H1 (cell line): ENCODE measurements at regions not wholly inside any gene's neighbourhood (a gene's known extent, or its start where the extent isn't known, plus 50 kb on each side); places are given as distances from the start of the nearest gene placed in this dataset.

Experiments used
- CTCF ChIA-PET: fragments of 300-600 bp; sonication (Branson Sonifier 250); formaldehyde crosslinking; loops from one replicate; lab custom pipeline; 2021; ENCODE audit not compliant: partially characterized antibody; lab: Charles Lee
- POLR2A ChIA-PET: fragments of 300-600 bp; sonication (Branson Sonifier 250); formaldehyde crosslinking; loops from one replicate; lab custom pipeline; 2021; ENCODE audit warnings: inconsistent platforms; ENCODE audit not compliant: partially characterized antibody; lab: Charles Lee
- DNase-seq, 2 experiments: peaks; one replicate each; pipeline versions ENCODE4 v3.0.0 to v3.0.0-alpha.2; 2010 to 2022; ENCODE audit warnings: low spot score in 2 of 2, low read depth in 1 of 2, mixed read lengths in 1 of 2
- FAIRE-seq: peaks from 2 replicates; lab custom pipeline; 2011; peaks lifted over from hg19 to GRCh38; lab: Jason Lieb, UNC
- H2AFZ ChIP-seq: 2 replicates; pipeline ENCODE4 v1.8.1; 2012; ENCODE audit warnings: low read length, inconsistent platforms
- H2AK5ac ChIP-seq: 2 replicates; pipeline ENCODE4 v1.6.1; 2013; ENCODE audit warnings: low read depth, low read length
- H2BK120ac ChIP-seq: replicated peaks from 2 replicates; pipeline ENCODE3; 2013; ENCODE audit warnings: low read depth, low read length, inconsistent platforms
- H2BK12ac ChIP-seq: 2 replicates; pipeline ENCODE4 v1.6.1; 2013; ENCODE audit warnings: low read depth, low read length
- H2BK15ac ChIP-seq: 2 replicates; pipeline ENCODE4 v1.6.1; 2013; ENCODE audit warnings: low read length
- H2BK20ac ChIP-seq: 2 replicates; pipeline ENCODE4 v1.6.1; 2013; ENCODE audit warnings: low read length
- H2BK5ac ChIP-seq: 2 replicates; pipeline ENCODE4 v1.6.1; 2013; ENCODE audit warnings: low read depth, low read length
- H3K14ac ChIP-seq: 2 replicates; pipeline ENCODE4 v1.6.1; 2013; ENCODE audit warnings: inconsistent platforms; ENCODE audit not compliant: insufficient read length
- H3K18ac ChIP-seq: 2 replicates; pipeline ENCODE4 v1.6.1; 2013; ENCODE audit warnings: low read length; ENCODE audit errors: extremely low read depth
- H3K23ac ChIP-seq: 2 replicates; pipeline ENCODE4 v1.6.1; 2013; ENCODE audit warnings: inconsistent platforms; ENCODE audit not compliant: insufficient read length
- H3K23me2 ChIP-seq: 2 replicates; pipeline ENCODE4 v1.6.1; 2013; ENCODE audit warnings: low read depth, low read length
- H3K27ac ChIP-seq: 2 replicates; pipeline ENCODE4 v1.6.1; 2011; ENCODE audit warnings: low read depth, low read length, inconsistent platforms
- H3K27me3 ChIP-seq, 4 experiments: replicated peaks in 1 of 4; 1 replicate in 1 of 4; 2 replicates in 3 of 4; pipeline versions ENCODE4 v1.6.1 to v1.8.1; 2011 to 2013; ENCODE audit warnings: low read length in 3 of 4, mild to moderate bottlenecking in 3 of 4, inconsistent platforms in 2 of 4, mixed read lengths in 2 of 4, moderate library complexity in 1 of 4; ENCODE audit not compliant: control insufficient read depth in 3 of 4, insufficient read depth in 3 of 4; ENCODE audit errors: extremely low read depth in 1 of 4
- H3K36me3 ChIP-seq, 4 experiments: 2 replicates each; pipeline versions ENCODE4 v1.6.1 to v1.8.1; 2011 to 2013; ENCODE audit warnings: mild to moderate bottlenecking in 4 of 4, low read length in 3 of 4, moderate library complexity in 2 of 4, control low read depth in 1 of 4, inconsistent platforms in 1 of 4; ENCODE audit not compliant: insufficient read depth in 4 of 4, control insufficient read depth in 2 of 4
- H3K4ac ChIP-seq: replicated peaks from 2 replicates; pipeline ENCODE3; 2013; ENCODE audit warnings: low read length, low read depth, mixed read lengths, inconsistent platforms; ENCODE audit not compliant: insufficient read length
- H3K4me1 ChIP-seq, 4 experiments: replicated peaks in 1 of 4; 1 replicate in 1 of 4; 2 replicates in 3 of 4; pipeline versions ENCODE4 v1.6.1 to v1.8.1; 2011 to 2013; ENCODE audit warnings: low read length in 3 of 4, inconsistent platforms in 2 of 4, mixed read lengths in 1 of 4; ENCODE audit not compliant: insufficient read depth in 4 of 4, control insufficient read depth in 3 of 4
- H3K4me2 ChIP-seq, 2 experiments: 2 replicates each; pipeline versions ENCODE4 v1.6.1 to v1.8.1; 2011 to 2013; ENCODE audit warnings: low read depth in 2 of 2, low read length in 2 of 2, control low read depth in 1 of 2, inconsistent platforms in 1 of 2, mild to moderate bottlenecking in 1 of 2; ENCODE audit not compliant: insufficient read depth in 1 of 2
- H3K4me3 ChIP-seq, 4 experiments: fragments of 200-600, 300-600 bp in 1 of 4; sonication (generic), shearing (Covaris generic), sonication (Bioruptor Twin) in 1 of 4; 2 replicates each; pipeline versions ENCODE4 v1.5.1 to v1.8.1; 2011 to 2016; ENCODE audit warnings: low read length in 4 of 4, low read depth in 3 of 4, control low read depth in 2 of 4, inconsistent platforms in 2 of 4, mild to moderate bottlenecking in 2 of 4, mixed read lengths in 1 of 4, moderate library complexity in 1 of 4; ENCODE audit not compliant: insufficient read depth in 2 of 4; ENCODE audit errors: extremely low read depth in 1 of 4
- H3K56ac ChIP-seq: replicated peaks from 2 replicates; pipeline ENCODE3; 2013; ENCODE audit warnings: low read depth, mild to moderate bottlenecking, mixed read lengths, low read length, inconsistent platforms; ENCODE audit not compliant: insufficient read length
- H3K79me1 ChIP-seq: 2 replicates; pipeline ENCODE4 v1.6.1; 2013; ENCODE audit warnings: low read depth, low read length, control low read depth
- H3K79me2 ChIP-seq, 2 experiments: 2 replicates each; pipeline versions ENCODE4 v1.6.1 to v1.8.1; 2012 to 2013; ENCODE audit warnings: low read length in 2 of 2, mild to moderate bottlenecking in 2 of 2, inconsistent platforms in 1 of 2; ENCODE audit not compliant: insufficient read depth in 2 of 2, control insufficient read depth in 1 of 2
- H3K9ac ChIP-seq, 4 experiments: replicated peaks in 1 of 4; 1 replicate in 1 of 4; 2 replicates in 3 of 4; pipeline versions ENCODE4 v1.6.1 to v1.8.1; 2011 to 2013; ENCODE audit warnings: low read depth in 3 of 4, low read length in 3 of 4, control low read depth in 2 of 4, mild to moderate bottlenecking in 2 of 4, moderate library complexity in 2 of 4, inconsistent platforms in 1 of 4; ENCODE audit errors: extremely low read depth in 1 of 4
- H3K9me3 ChIP-seq, 2 experiments: 2 replicates each; pipeline versions ENCODE4 v1.6.1 to v1.8.1; 2012 to 2013; ENCODE audit warnings: mild to moderate bottlenecking in 2 of 2, moderate library complexity in 2 of 2, control low read depth in 1 of 2, inconsistent platforms in 1 of 2, low read depth in 1 of 2, low read length in 1 of 2, mixed read lengths in 1 of 2; ENCODE audit not compliant: insufficient read depth in 2 of 2
- H4K20me1 ChIP-seq, 2 experiments: replicated peaks in 1 of 2; 2 replicates each; pipeline versions ENCODE3 to v1.8.1; 2011 to 2013; ENCODE audit warnings: inconsistent platforms in 2 of 2, low read length in 2 of 2, mild to moderate bottlenecking in 1 of 2; ENCODE audit not compliant: insufficient read depth in 2 of 2, control insufficient read depth in 1 of 2
- H4K5ac ChIP-seq: 2 replicates; pipeline ENCODE4 v1.6.1; 2013; ENCODE audit warnings: low read length, low read depth, mixed read lengths, inconsistent platforms; ENCODE audit not compliant: insufficient read length
- H4K8ac ChIP-seq: 2 replicates; pipeline ENCODE4 v1.8.0; 2013; ENCODE audit warnings: mild to moderate bottlenecking, moderate library complexity, low read length, inconsistent platforms; ENCODE audit not compliant: insufficient read depth; ENCODE audit errors: extremely low read depth
- H4K91ac ChIP-seq: replicated peaks from 2 replicates; pipeline ENCODE3; 2013; ENCODE audit warnings: low read length, mixed read lengths, inconsistent platforms; ENCODE audit not compliant: insufficient read length
- BACH1 ChIP-seq: IDR thresholded peaks from 2 replicates; pipeline ENCODE4 v1.6.1; 2012; ENCODE audit warnings: low read length, improper control_type of control experiment
- BRCA1 ChIP-seq: IDR thresholded peaks from 2 replicates; pipeline ENCODE4 v1.6.1; 2012; ENCODE audit warnings: low read depth, low read length, improper control_type of control experiment
- CBX8 ChIP-seq: fragments of 300-800, 300-1000 bp; sonication (generic); IDR thresholded peaks from 2 replicates; pipeline ENCODE4 v1.7.1; 2016; ENCODE audit warnings: low read depth, low read length, borderline replicate concordance
- CTBP2 ChIP-seq: IDR thresholded peaks from 2 replicates; pipeline ENCODE4 v1.7.0; 2011; ENCODE audit warnings: borderline replicate concordance, mild to moderate bottlenecking, moderate library complexity, mixed read lengths, low read length; ENCODE audit not compliant: insufficient read depth, insufficient read length
- E2F6 ChIP-seq: IDR thresholded peaks from 2 replicates; pipeline ENCODE4 v1.6.1; 2012; ENCODE audit warnings: inconsistent platforms
- GTF2F1 ChIP-seq: IDR thresholded peaks from 2 replicates; pipeline ENCODE4 v1.6.1; 2012; ENCODE audit warnings: low read depth, low read length, improper control_type of control experiment, borderline replicate concordance
- HDAC2 ChIP-seq, 2 experiments: fragments of 300-600 bp in 1 of 2; sonication (generic) in 1 of 2; IDR thresholded peaks; 2 replicates each; pipeline ENCODE4 v1.6.1; 2011 to 2012; ENCODE audit warnings: low read depth in 2 of 2, low read length in 2 of 2, mild to moderate bottlenecking in 2 of 2, moderate library complexity in 2 of 2, borderline replicate concordance in 1 of 2, inconsistent platforms in 1 of 2
- PHF8 ChIP-seq: fragments of 200-600 bp; sonication (generic); conservative IDR thresholded peaks from 2 replicates; pipeline ENCODE4 v1.7.1; 2012; ENCODE audit warnings: low read depth, mild to moderate bottlenecking, inconsistent platforms, low read length, moderate library complexity
- POLR2A ChIP-seq, 2 experiments: IDR thresholded peaks; 1 replicate in 1 of 2; 2 replicates in 1 of 2; pipeline ENCODE4 v1.6.1; 2011; ENCODE audit warnings: low read depth in 2 of 2, low read length in 2 of 2, mild to moderate bottlenecking in 2 of 2; ENCODE audit errors: control extremely low read depth in 1 of 2
- SAP30 ChIP-seq: fragments of 300-600 bp; sonication (generic); IDR thresholded peaks from 2 replicates; pipeline ENCODE4 v1.7.1; 2012; ENCODE audit warnings: low read length, moderate library complexity, mild to moderate bottlenecking, inconsistent platforms; ENCODE audit not compliant: insufficient read depth, insufficient replicate concordance
- SIX5 ChIP-seq: IDR thresholded peaks from 2 replicates; pipeline ENCODE4 v1.6.1; 2011; ENCODE audit warnings: mild to moderate bottlenecking, low read depth, low read length
- SP1 ChIP-seq: IDR thresholded peaks from 2 replicates; pipeline ENCODE4 v1.6.1; 2011; ENCODE audit warnings: low read depth, low read length
- SUZ12 ChIP-seq: fragments of 200-600 bp; sonication (generic); IDR thresholded peaks from 2 replicates; pipeline ENCODE4 v1.6.1; 2012; ENCODE audit warnings: mild to moderate bottlenecking, inconsistent platforms, low read length, moderate library complexity, mixed read lengths
- TCF12 ChIP-seq: IDR thresholded peaks from 2 replicates; pipeline ENCODE4 v1.6.1; 2011; ENCODE audit warnings: low read depth, mild to moderate bottlenecking, low read length
- ZNF274 ChIP-seq: IDR thresholded peaks from 2 replicates; pipeline ENCODE4 v1.7.0; 2012; ENCODE audit warnings: low read length, borderline replicate concordance; ENCODE audit errors: extremely low read depth

GRCh38 chr12:81957631-81958030, 198.5 kb upstream of the PPFIA2 start:
- Histone ChIP-seq H3K27ac (no peak overlapping the region), H4K8ac (no peak overlapping the region), H3K4me1 (no peaks in the 10 kb centered on the region), H3K4ac (no peak overlapping the region), H4K20me1 (no peaks in the 10 kb centered on the region), H2BK15ac (no peak overlapping the region), H2BK20ac (no peak overlapping the region), H3K27me3 (no peaks in the 10 kb centered on the region), H2BK120ac (no peak overlapping the region), H3K4me2 (no peak overlapping the region), H3K79me2 (no peaks in the 10 kb centered on the region), H3K4me3 (no peak overlapping the region), H3K14ac (no peak overlapping the region), H4K91ac (no peak overlapping the region), H3K79me1 (no peaks in the 10 kb centered on the region), H3K36me3 (no peaks in the 10 kb centered on the region), H2BK12ac (no peak overlapping the region), H3K9ac (no peak overlapping the region), H2BK5ac (no peak overlapping the region), H3K18ac (no peak overlapping the region), H4K5ac (no peak overlapping the region), H3K56ac (no peak overlapping the region), H2AK5ac (no peak overlapping the region), H3K9me3 (no peaks in the 10 kb centered on the region), H2AFZ (no peak overlapping the region), H3K23ac (no peak overlapping the region), H3K23me2 (no peaks in the 10 kb centered on the region)
- ChIA-PET POLR2A (no interaction called here), CTCF (interaction anchor here (0.6 kb wide), 1 partner anchor 1468 kb away, joined by 3 read pairs; no protein-coding TSS in a partner anchor)
- FAIRE-seq (no peak), DNase-seq (no peak)
- no peak for TF ChIP-seq CTBP2
- no peak for TF ChIP-seq POLR2A (IDR thresholded peaks at IDR 0.05; ENCODE audit: control extremely low read depth in 1 of 2, low read depth in 2 of 2, low read length in 2 of 2)
- no peak for TF ChIP-seq BRCA1
- TF ChIP-seq SIX5 = no peak
- TF ChIP-seq PHF8 = no peak
- no peak for TF ChIP-seq GTF2F1
- no peak for TF ChIP-seq E2F6
- TF ChIP-seq TCF12 = no peak
- TF ChIP-seq HDAC2 (IDR thresholded peaks at IDR 0.05; ENCODE audit: borderline replicate concordance in 1 of 2, low read depth in 2 of 2, low read length in 2 of 2) = no peak
- no peak for TF ChIP-seq SP1
- TF ChIP-seq SAP30 = no peak
- no peak for TF ChIP-seq ZNF274
- TF ChIP-seq CBX8 = no peak
- TF ChIP-seq BACH1 = no peak
- no peak for TF ChIP-seq SUZ12
